PC-3 (cell line): ENCODE measurements at regions not wholly inside any gene's neighbourhood (a gene's known extent, or its start where the extent isn't known, plus 50 kb on each side); places are given as distances from the start of the nearest gene placed in this dataset.

ENCODE experiments used
- ATAC-seq: fragments of 200-7000 bp; cut with Tn5 transposase; 2 replicates; pipeline ENCODE4 v1.9.1; 2020; ENCODE audit warnings: mild to moderate bottlenecking, moderate library complexity
- BruUV-seq: library from RNA; stranded (reverse); fragments of 400-500 nt; replicated peaks from 2 replicates; lab custom pipeline; 2021; lab: Mats Ljungman, UMichigan
- CTCF ChIA-PET: fragments of 300-600 bp; sonication (Branson Sonifier 250); formaldehyde crosslinking; loops from one replicate; lab custom pipeline; 2022; ENCODE audit warnings: antibody characterized with exemption; lab: Charles Lee
- POLR2A ChIA-PET: fragments of 300-600 bp; sonication (Branson Sonifier 250); formaldehyde crosslinking; loops from one replicate; lab custom pipeline; 2022; ENCODE audit warnings: antibody characterized with exemption; ENCODE audit not compliant: unreplicated experiment; lab: Charles Lee
- DNase-seq: peaks from one replicate; pipeline ENCODE4 v3.0.0-alpha.2; 2015
- H2AFZ ChIP-seq: fragments of 300-600 bp; sonication (generic); 2 replicates; pipeline ENCODE4 v1.6.0; 2016; ENCODE audit warnings: antibody characterized with exemption, low read length
- H3F3A ChIP-seq: fragments of 300-600 bp; sonication (generic); one replicate; pipeline ENCODE4 v1.6.0; 2017; ENCODE audit warnings: antibody characterized with exemption, low read length, control low read depth, mild to moderate bottlenecking; ENCODE audit not compliant: unreplicated experiment
- H3K27ac ChIP-seq: fragments of 300-600 bp; sonication (generic); 2 replicates; pipeline ENCODE4 v1.5.1; 2016; ENCODE audit warnings: mild to moderate bottlenecking, low read length
- H3K27me3 ChIP-seq: fragments of 300-600 bp; sonication (generic); 2 replicates; pipeline ENCODE4 v1.6.1; 2016; ENCODE audit warnings: low read length, mixed read lengths
- H3K36me3 ChIP-seq: fragments of 300-600 bp; sonication (generic); 2 replicates; pipeline ENCODE4 v1.6.1; 2016; ENCODE audit warnings: low read depth, mixed run types, low read length, mixed read lengths
- H3K4me1 ChIP-seq: fragments of 300-600 bp; sonication (generic); 2 replicates; pipeline ENCODE4 v1.5.1; 2016; ENCODE audit warnings: low read length; ENCODE audit not compliant: insufficient read depth
- H3K4me2 ChIP-seq: fragments of 300-600 bp; sonication (generic); 2 replicates; pipeline ENCODE4 v1.6.0; 2016; ENCODE audit warnings: low read length
- H3K4me3 ChIP-seq: fragments of 300-600 bp; sonication (generic); 2 replicates; pipeline ENCODE4 v1.5.1; 2016; ENCODE audit warnings: mild to moderate bottlenecking, low read length, mixed read lengths
- H3K79me2 ChIP-seq: fragments of 300-600 bp; sonication (generic); 2 replicates; pipeline ENCODE4 v1.6.1; 2017; ENCODE audit warnings: low read length, mixed read lengths
- H3K9ac ChIP-seq: fragments of 300-600 bp; sonication (generic); 2 replicates; pipeline ENCODE4 v1.6.0; 2016; ENCODE audit warnings: mild to moderate bottlenecking, low read length
- H3K9me2 ChIP-seq: fragments of 300-600 bp; sonication (generic); replicated peaks from 2 replicates; pipeline ENCODE4 v1.6.1; 2016; ENCODE audit warnings: mixed run types, low read length, mixed read lengths
- H3K9me3 ChIP-seq: fragments of 300-600 bp; sonication (generic); 2 replicates; pipeline ENCODE4 v1.6.1; 2016; ENCODE audit warnings: low read length, mixed read lengths
- H4K20me1 ChIP-seq: fragments of 300-600 bp; sonication (generic); 2 replicates; pipeline ENCODE4 v1.6.1; 2016; ENCODE audit warnings: low read length, mixed read lengths
- CTCF ChIP-seq: fragments of 300-600 bp; sonication (generic); conservative IDR thresholded peaks from 2 replicates; pipeline ENCODE4 v1.5.1; 2017; ENCODE audit warnings: antibody characterized with exemption, low read depth, mild to moderate bottlenecking, low read length
- EZH2 ChIP-seq: fragments of 300-600 bp; sonication (generic); IDR thresholded peaks from one replicate; pipeline ENCODE4 v1.6.1; 2017; ENCODE audit warnings: antibody characterized with exemption, mild to moderate bottlenecking, low read length; ENCODE audit not compliant: unreplicated experiment
- EZH2phosphoT487 ChIP-seq: fragments of 300-600 bp; sonication (generic); IDR thresholded peaks from 2 replicates; pipeline ENCODE4 v1.6.1; 2018; ENCODE audit warnings: mild to moderate bottlenecking, antibody characterized with exemption, low read length, borderline replicate concordance
- intact Hi-C: fragments of 100-400 bp; cut with micrococcal nuclease; formaldehyde crosslinking; loops from 2 replicates; pipeline ENCODE4 v1.9.0; 2023

GRCh38 chr1:195794225-195794624, 814.0 kb downstream of the KCNT2 start:
- Histone ChIP-seq H3K79me2 (no peaks in the 10 kb centered on the region), H3F3A (no peaks in the 10 kb centered on the region), H3K9ac (no peak overlapping the region), H3K27ac (no peak overlapping the region), H4K20me1 (no peaks in the 10 kb centered on the region), H3K4me3 (no peak overlapping the region), H2AFZ (no peak overlapping the region), H3K4me1 (no peaks in the 10 kb centered on the region), H3K4me2 (no peak overlapping the region), H3K9me3 (no peaks in the 10 kb centered on the region), H3K9me2 (no peaks in the 10 kb centered on the region), H3K36me3 (no peaks in the 10 kb centered on the region), H3K27me3 (no peaks in the 10 kb centered on the region)
- BruUV-seq, result no TSS peak
- ChIA-PET POLR2A (no interaction called here), CTCF (no interaction called here)
- ATAC-seq (no peak), DNase-seq (no peak)
- no peak for TF ChIP-seq EZH2
- TF ChIP-seq CTCF, result no peak
- TF ChIP-seq EZH2phosphoT487, result no peak
- intact Hi-C loops, result no loop called here

DNA sequence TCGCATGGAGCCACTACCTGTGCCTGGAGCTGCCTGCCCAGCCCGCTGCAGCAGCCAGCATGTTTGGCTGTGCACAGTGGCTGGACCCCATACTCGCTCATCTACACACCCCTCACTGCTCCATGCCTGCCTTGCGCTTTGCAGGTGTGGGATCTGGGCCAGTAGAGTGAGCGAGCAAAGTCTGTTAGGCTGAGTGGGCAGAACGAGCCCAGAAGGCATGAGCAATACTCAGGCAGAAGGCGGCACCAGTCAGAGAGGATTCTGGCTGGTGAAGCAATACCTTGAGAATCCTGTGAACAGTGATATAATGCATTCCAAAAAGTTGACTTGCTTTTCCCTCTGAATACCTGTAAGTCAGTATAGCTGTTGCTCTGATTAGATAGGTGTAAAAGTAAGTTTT, 816.4 kb downstream of the KCNT2 start:
- no peaks in the 10 kb centered on the region for H3K36me3 ChIP-seq
- H3K9me3 ChIP-seq, result no peaks in the 10 kb centered on the region
- peak; percentile 4 for DNase-seq
- no peaks in the 10 kb centered on the region for H3F3A ChIP-seq
- H3K9ac ChIP-seq, result no peak overlapping the region
- no peaks in the 10 kb centered on the region for H3K9me2 ChIP-seq
- no peaks in the 10 kb centered on the region for H4K20me1 ChIP-seq
- TF ChIP-seq EZH2, result no peak
- TF ChIP-seq CTCF, result no peak
- TF ChIP-seq EZH2phosphoT487, result no peak
- BruUV-seq, result no TSS peak
- no peaks in the 10 kb centered on the region for H3K27me3 ChIP-seq
- H3K27ac ChIP-seq, result no peak overlapping the region
- H3K79me2 ChIP-seq, result no peaks in the 10 kb centered on the region
- H3K4me3 ChIP-seq, result no peak overlapping the region
- no peaks in the 10 kb centered on the region for H3K4me1 ChIP-seq
- ATAC-seq, result no peak
- H3K4me2 ChIP-seq, result no peak overlapping the region
- ChIA-PET POLR2A (no interaction called here), CTCF (interaction anchor here (0.6 kb wide), 1 partner anchor 121 kb away, joined by 4 read pairs; no protein-coding TSS in a partner anchor)
- no peak overlapping the region for H2AFZ ChIP-seq
- intact Hi-C loops, result no loop called here

- Histone ChIP-seq H3K27me3 (no peaks in the 10 kb centered on the region), H3K79me2 (no peaks in the 10 kb centered on the region), H3K9me2 (no peaks in the 10 kb centered on the region), H2AFZ (no peak overlapping the region), H3K4me1 (no peaks in the 10 kb centered on the region), H3K36me3 (no peaks in the 10 kb centered on the region), H3K4me2 (no peak overlapping the region), H3K27ac (no peak overlapping the region), H3K4me3 (no peak overlapping the region), H3K9me3 (no peaks in the 10 kb centered on the region), H3F3A (no peaks in the 10 kb centered on the region), H3K9ac (no peak overlapping the region), H4K20me1 (no peaks in the 10 kb centered on the region)
- POLR2A ChIA-PET, result no interaction called here
- intact Hi-C loops, result no loop called here
- no TSS peak for BruUV-seq
- ATAC-seq, result no peak
- CTCF ChIA-PET, result no interaction called here
- DNase-seq, result no peak
- TF ChIP-seq CTCF, result no peak
- no peak for TF ChIP-seq EZH2
- no peak for TF ChIP-seq EZH2phosphoT487
Measured at GRCh38 chr1:195790514-195791168, 817.6 kb downstream of the KCNT2 start.
